Medulla oblongata (tissue), 1 donor: ENCODE measurements at regions not wholly inside any gene's neighbourhood (a gene's known extent, or its start where the extent isn't known, plus 50 kb on each side); places are given as distances from the start of the nearest gene placed in this dataset.
"Not testable (repeated sequence)": the region's sequence is repeated elsewhere in the genome, so short reads cannot be mapped to it uniquely, and the experiment has no call there.

ENCODE experiments used
- DNase-seq: peaks from one replicate; pipeline ENCODE4 v3.0.0-alpha.2; 2015; ENCODE audit errors: extremely low spot score

- peak; percentile 30 for DNase-seq
Observed at GRCh38 chr9:26667882-26668281, 224.7 kb downstream of the CAAP1 start.

DNA sequence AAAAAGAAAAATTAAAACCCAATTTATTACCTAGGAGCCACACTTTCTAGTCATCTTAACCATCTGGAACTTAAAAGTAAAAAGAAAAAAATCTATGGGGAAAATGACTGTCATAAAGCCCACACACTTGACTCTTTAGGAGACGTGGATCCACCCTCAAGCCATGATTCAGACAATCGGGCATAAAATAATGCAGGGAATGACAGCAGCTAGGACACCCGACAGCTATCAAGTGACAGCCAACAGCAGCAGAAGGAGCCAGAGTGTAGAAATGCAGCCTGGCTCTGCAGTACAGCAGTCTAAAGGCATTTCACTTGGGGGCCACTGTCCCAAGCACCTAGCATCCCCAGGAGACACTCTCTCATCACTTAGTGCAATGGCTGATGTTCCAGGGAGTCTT is 226.9 kb downstream of the CAAP1 start:
- DNase-seq = no peak

DNA sequence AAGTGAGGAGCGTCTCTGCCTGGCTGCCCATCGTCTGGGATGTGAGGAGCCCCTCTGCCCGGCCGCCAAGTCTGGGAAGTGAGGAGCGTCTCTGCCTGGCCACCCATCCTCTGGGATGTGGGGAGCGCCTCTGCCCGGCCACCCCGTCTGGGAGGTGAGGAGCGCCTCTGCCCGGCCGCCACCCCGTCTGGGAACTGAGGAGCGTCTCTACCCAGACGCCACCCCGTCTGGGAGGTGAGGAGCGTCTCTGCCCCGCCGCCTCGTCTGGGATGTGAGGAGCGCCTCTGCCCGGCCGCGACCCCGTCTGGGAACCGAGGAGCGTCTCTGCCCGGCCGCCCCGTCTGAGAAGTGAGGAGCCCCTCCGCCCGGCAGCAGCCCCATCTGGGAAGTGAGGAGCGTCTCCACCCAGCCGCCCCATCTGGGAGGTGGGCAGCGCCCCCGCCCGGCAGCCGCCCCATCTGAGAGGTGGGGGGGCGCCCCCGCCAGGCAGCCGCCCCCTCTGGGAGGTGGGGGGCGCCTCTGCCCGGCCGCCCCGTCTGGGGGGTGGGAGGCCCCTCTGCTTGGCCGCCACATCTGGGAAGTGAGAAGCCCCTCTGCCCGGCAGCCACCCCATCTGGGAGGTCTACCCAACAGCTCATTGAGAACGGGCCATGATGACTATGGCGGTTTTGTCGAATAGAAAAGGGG is 228.4 kb downstream of the CAAP1 start:
- not testable (repeated sequence) for DNase-seq

DNA sequence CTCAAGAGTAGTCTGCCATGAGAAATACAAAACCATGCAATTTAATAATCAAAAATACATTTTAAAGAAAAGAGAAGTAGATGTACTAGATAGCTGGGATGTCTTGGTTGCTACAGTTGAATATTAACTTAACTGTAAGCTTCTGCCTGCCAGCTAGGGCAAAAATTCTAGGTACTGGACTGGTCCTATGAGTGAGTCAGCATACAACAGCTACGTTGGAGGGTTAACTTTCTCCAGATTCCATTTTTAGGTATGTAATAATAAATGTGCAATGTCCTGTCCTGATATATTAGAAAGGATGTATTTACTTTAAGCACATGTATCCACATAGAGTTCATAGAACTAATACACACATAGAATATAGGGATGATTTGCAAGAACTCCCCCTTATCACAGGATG is 230.1 kb downstream of the CAAP1 start:
- no peak for DNase-seq

DNA sequence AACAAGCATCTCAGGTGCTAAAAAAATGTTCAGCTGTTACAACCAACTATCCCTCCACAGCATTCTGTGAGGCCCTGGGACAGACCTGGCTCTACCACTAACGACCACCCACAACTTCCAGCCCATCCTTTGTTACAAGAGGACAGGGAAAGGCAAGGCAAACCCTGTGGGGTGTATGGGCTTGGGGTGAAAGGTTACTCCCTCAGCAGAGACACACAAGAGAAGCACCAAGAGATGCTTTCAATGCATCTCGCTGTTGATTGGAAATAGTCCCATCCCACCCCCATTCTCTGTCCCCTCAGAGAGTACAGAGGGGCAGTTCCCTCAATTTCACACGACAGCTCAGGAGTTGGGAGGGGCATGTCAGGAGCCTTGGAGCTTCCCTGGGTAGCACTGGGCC is 234.1 kb downstream of the CAAP1 start:
- no peak for DNase-seq

- no peak for DNase-seq
Observed at GRCh38 chr9:26657958-26658357, 234.6 kb downstream of the CAAP1 start.

DNA sequence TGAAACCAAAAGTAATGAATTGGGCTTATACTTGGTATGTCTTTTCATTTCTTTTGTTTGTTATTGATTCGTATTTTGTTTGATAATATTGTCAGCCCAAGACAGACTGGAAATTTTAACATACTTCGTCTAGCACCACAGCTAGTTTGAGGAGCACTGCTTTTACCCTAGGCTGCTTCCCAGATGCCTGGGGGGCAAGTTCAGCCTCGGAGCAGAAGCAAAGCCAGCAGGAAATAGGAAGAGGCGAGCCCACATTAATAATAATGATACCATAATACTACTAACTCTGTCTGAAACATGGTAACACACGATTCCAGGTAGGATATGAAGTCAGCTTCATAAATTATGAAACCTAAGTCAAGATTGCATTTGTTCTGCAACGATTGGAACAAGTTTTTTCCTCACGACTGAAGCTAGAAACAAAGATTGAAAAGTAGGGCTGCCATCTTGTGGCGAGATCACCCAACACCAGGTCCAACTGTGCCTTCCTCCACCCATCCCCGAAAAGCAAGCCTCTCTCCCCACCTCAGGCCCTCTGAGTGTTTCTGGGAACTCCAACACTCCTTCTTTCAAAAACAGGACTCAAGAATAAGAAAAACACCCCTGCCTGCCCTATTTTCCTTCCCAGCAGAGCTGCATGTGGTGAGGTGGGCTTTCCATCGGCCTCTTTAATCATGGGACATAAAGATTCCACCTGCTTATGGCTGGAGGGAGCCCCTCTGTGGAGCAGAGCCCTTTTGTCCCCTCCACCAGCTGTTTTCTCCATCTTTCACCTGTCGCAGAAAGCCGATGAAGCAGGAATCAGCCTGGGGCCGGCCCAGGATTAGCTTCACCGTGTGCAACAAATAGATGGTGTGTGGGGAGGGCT is 236.4 kb downstream of the CAAP1 start:
- peak; percentile 55 for DNase-seq

GRCh38 chr9:26655166-26655565 is 237.4 kb downstream of the CAAP1 start:
- no peak for DNase-seq

GRCh38 chr9:26650325-26650724 is 242.3 kb downstream of the CAAP1 start:
- DNase-seq = peak; percentile 41

DNA sequence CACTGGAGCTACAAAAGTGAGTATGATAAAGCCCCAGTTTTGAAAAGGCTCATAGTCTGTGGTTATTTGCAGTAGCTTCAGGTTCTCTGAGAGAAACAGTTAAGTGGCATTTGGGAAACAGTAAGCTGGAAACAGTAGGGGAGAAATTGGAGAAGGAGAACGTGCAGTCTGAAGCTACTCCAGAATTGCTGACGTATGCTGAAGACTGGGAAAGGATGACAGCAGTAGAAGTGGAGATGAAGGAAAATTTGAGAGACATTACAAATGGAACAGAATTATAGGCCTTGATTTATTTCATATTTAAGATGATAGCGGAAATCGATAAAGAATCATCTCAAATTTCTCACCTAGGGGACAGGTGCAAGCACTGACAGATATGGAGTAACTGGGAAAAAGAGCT is 248.8 kb downstream of the CAAP1 start:
- DNase-seq = no peak

DNA sequence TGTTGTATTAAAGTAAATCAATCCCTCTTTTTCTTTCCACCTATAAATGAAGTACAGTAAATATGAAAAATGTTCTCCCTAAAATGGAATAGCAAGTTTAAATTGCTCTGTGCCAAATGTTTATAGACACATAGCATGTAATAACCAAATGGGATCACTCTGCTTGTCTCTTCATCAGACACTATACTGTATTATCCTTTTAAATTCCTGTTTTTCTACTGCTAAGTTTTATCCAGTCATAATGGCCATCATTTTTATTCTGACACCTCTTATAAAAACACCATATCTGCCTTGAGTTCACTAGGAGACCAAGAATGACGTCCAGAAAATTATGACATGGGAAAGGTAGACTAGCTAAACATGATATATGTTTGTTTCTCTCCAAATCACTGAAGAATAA is 252.8 kb downstream of the CAAP1 start:
- no peak for DNase-seq

GRCh38 chr9:26637101-26637500 is 255.5 kb downstream of the CAAP1 start:
- no peak for DNase-seq

GRCh38 chr9:26613851-26614350 is 278.7 kb downstream of the CAAP1 start:
- DNase-seq = not testable (repeated sequence)

DNA sequence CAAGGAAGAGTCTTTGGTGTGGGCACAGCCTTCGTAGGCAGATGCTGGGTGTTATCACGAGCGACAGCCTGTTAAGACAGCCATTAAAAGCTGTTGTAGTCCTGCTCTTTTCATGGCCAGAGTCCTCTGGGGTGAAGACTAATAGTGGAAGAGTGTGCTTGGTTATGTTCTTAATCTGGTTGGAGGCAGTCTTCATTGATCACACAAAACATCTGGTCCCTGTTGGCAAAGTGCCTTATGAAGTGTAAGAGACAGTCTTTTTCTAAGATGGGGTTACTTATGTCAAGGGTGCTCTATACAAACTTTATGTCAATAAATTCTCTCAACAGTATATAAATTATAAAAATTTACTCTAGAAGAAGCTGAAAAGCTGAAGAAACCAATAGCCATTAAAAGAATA is 280.4 kb downstream of the CAAP1 start:
- no peak for DNase-seq

DNA sequence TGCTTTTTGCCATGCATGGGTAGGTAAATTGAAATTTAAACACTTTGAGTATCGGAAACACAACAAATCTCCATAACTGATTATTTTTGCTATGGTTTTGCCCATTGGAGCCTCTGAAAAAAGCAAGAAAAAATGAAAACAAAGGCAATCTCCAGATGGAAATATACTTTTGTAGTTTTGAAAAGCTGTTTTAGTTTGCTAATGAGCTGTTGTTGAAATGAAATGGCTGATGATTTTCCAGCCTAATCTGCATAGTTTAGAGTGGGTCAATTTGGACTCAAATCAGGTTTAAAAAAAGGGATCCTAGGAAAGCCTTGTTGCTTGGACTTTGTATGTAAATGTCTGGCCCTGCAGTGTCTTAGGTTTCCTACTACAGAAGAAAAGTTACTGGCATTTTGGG is 285.8 kb downstream of the CAAP1 start:
- DNase-seq = no peak

GRCh38 chr9:26605367-26605766 is 287.2 kb downstream of the CAAP1 start:
- no peak for DNase-seq

- DNase-seq = no peak
Observed at GRCh38 chr9:26604076-26604662, 288.4 kb downstream of the CAAP1 start.

- no peak for DNase-seq
Observed at GRCh38 chr9:26603617-26604016, 289.0 kb downstream of the CAAP1 start.

GRCh38 chr9:26597542-26598149 is 295.0 kb downstream of the CAAP1 start:
- DNase-seq = peak; percentile 19

GRCh38 chr9:26579056-26579455 is 313.5 kb downstream of the CAAP1 start:
- no peak for DNase-seq

DNA sequence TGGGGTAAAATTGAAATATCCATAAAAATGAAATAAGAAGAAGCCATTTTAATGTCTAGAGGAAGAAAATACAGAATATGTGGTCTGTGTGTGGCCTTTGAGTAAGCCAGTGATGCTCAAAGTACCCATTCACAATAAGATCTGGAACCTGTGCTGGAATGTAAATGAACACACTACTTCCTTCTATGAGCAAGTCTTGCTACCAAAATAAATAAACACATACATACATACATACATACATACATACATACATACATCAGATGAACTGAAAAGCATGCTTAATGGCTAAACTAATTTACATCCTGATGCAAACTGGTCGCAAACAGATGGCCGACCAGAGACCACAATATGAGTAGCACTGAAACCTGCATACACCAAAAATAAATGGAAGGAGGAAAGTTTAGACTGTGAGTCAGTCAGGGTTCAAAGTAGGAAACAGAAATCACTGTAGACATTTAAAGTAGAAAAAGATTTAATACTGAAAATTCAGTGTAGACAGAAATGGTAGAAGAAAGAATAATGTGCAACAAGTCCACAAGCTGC is 317.6 kb downstream of the CAAP1 start:
- DNase-seq = no peak

- DNase-seq = no peak
Observed at GRCh38 chr9:26574256-26574655, 318.3 kb downstream of the CAAP1 start.
